HUDEP-2 (cell line): ENCODE measurements at regions not wholly inside any gene's neighbourhood (a gene's known extent, or its start where the extent isn't known, plus 50 kb on each side); places are given as distances from the start of the nearest gene placed in this dataset.

Experiments
- DNase-seq, 76 experiments: peaks; one replicate each; lab custom pipeline; 2025; ENCODE audit not compliant: unreplicated experiment in 76 of 76; lab: John Stamatoyannopoulos, UW

GRCh38 chr2:47315475-47315874, 53.6 kb upstream of the EPCAM start:
- no peak for DNase-seq

DNA sequence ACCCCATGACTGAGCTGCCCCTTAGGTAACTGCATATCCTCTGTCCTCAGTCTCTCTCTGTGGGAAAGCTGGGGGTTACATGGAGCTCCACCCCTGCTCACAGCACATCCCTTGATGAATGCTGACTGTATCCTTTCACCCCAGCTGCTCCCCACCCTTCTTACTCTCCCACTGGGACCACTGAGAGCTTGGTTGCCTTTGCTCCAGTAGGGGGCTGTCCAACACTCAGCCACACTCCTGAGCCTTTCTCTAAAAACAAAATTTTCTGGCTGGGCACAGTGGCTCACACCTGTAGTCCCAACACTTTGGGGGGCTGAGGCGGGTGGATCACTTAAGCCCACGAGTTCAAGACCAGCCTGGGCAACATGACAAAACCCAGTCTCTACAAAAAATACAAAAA, 55.4 kb upstream of the EPCAM start:
- no peak for DNase-seq

- DNase-seq = no peak
These were observed 55.9 kb upstream of the EPCAM start for GRCh38 chr2:47313141-47313691.

DNA sequence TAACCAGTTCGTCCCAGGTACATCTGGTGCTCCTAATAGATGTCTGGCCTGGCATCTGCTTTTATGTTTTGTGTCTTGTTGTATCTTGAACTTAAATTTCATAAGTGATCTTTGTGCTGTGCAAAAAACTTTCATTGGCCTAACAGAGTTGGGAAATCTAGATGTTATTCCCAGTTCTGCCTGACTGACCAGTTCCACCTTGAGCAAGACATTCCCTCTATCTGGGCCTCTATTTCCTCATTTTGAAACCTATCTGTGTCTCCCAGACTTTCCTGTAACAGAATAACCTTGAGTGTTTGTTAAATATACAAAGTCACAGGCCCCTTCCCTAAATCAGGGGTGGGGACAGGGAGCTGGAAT, 56.6 kb upstream of the EPCAM start:
- no peak for DNase-seq

GRCh38 chr2:47311764-47312490, 57.2 kb upstream of the EPCAM start:
- DNase-seq = peak in 6 of 76 experiments; percentile 6 to 41 (median 12)

DNA sequence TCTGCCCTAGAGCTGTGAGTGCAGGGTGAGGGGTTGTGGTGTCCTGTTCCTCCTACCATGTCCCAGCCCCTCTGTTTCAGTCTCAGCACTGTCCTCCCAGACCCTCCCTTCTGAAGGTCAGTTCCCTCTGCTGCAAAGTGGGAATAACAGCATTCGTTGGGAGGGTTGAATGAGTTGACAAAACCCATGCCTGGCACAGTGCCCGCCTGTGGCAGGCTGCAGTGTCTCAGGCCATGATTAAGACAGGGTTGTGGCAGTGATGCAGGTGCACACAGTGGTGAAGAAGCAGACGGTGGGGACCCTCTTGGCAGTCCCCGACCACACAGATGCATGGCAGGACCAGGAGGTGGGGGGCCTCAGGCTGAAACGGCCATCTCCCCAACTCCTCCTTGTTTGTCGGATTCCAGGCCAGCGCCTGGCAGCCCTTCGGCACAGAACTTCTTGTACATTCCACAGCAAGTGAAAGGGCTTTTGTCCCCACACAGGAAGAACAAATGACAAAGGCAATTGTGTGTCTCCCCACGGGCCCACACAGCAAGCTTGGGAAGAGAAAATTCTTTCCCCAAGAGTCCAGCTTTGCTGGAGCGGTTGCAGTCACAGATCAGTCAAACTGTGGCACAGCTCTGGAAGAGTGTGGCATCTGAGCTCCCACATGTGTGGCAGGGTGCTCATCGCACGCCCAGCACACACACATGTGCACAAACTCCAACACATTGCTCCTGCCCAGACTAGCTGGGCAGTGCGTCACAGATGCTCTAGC, 58.1 kb upstream of the EPCAM start:
- peak in 56 of 76 experiments; percentile 6 to 67 (median 46) for DNase-seq

DNA sequence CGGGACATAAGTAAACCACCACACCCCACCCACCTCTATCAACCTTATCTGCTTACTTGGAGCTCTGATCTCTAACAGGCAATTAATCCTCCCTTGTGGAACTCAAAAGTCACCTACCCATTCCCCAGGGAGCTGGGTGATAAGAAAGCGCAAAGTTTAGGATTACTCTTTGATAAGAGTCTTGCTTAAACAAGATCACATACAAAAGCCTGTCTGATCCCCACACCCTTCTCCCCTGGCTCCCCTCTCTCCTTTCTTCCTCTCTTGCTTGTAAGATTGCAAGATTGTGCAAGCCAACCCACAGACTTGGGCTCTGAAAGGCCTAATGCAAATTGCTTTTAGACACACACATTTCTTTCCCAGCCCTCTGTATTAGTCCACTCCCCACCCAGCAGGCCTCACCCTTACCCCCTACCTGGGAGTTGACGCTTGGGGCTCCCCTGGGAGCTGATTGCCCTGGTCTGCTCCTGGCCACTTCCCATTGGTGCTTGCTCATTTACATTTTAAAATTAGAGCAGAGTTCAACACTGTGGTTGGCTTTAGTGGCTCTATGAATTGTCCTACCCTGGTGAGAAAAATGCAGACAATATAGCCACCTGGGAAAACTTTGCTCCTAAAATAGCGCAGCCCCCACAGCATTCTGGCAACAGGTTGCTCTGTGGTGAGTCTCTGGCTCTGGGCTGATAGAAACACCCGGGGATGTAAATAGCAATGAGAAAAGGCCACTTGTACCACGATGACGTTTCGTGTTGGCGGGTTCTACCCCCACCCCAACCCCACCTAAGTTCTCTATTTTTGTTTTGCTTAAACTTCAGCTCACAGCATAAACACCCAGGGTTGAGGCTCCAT, 58.9 kb upstream of the EPCAM start:
- DNase-seq = peak in 37 of 76 experiments; percentile 3 to 76 (median 35)

DNA sequence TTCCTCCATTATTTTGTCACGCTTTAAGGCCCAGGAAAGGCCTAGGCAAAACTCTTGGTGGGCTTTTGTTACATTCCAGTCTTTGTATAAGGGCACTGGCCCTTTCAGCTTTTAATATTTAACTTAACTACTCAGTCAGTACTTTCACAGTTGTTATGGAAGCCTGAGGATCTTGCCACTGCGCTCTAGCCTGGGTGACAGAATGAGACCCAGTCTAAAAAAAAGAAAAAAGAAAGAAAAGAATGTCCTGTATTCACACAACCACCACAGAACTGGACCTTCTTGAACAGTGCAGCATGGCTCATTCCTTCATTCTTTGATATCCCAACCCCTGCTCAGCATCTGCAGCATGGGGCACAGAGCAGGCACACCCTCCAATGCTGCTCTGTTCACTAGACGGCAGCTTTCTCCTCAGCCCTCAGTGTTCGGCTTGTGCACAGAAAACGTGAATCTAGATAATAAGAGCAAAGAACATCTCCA, 59.6 kb upstream of the EPCAM start:
- DNase-seq = peak in 35 of 76 experiments; percentile 9 to 69 (median 32)

- no peak for DNase-seq
These were observed 62.0 kb upstream of the EPCAM start for GRCh38 chr2:47307066-47307465.

GRCh38 chr2:47304654-47305053, 64.5 kb upstream of the EPCAM start:
- DNase-seq = no peak

DNA sequence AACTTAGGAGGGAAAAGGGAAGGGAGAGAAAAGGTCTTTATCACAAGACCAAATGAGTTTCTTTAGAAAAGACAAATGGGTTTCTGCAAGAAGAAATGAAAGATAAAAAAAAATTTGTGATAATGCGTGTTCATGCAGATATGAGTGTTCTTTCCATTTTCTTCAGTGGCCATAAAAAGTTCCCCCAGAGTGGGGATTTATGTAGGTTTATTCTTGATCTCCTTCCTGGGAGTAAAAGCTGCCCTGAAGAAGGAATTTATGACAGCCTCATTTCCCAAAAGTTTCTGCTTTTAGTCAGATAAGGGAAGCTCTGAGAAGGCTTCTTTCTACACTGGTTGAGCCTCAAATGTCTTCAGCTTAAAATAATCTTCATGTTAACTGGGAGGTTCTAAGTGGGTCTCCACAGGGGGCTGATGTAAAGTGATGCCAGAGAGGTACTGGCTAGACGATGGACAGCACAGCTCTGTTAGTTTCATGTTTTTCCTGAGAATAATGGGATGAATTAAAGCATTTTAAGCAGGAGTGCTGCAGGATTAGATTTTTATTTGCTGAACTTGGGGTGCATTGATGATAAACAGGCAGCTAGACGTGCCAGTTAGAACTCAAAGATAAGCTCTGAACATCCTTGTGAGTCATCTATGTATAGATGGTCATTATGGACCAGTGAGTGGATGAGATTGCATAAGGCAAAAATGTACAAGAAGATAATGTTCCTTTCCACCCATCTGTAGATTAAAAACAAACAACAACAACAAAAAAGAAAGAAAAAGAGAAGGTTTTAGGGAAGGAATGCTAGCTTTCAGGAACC, 65.6 kb upstream of the EPCAM start:
- DNase-seq = peak in 13 of 76 experiments; percentile 12 to 45 (median 25)

DNA sequence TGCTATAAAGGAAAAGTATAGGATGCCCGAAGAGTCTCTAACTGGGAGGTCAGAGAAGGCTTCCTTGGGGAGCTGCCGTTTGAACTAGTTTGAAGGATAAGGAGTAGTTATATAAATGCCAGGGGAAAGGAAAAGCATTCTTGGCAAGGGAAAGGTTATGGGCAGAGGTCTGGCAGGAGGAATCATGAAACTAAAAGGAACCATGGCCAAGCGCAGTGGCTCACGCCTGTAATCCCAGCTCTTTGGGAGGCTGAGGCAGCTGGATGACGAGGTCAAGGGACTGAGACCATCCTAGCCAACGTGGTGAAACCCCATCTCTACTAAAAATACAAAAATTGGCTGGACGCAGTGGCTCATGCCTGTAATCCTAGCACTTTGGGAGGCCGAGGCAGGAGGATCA, 66.8 kb upstream of the EPCAM start:
- no peak for DNase-seq

- no peak for DNase-seq
These were observed 67.4 kb upstream of the EPCAM start for GRCh38 chr2:47301731-47302130.

DNA sequence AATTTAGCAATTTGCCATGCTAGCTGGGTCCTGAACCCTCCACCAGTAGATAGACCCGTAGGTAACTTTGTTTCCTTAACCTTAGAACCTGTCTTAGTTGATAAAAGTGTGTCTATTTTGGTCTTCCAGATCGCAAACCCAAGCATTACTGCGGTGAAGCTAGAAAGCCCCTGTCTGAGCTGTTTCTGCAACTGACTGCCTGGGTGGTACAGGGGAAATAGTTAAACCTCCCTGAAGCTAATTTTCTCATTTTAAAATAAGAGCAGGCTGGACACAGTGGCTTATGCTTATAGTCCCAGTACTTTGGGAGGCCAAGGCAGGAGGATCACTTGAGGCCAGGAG, 67.9 kb upstream of the EPCAM start:
- no peak for DNase-seq

DNA sequence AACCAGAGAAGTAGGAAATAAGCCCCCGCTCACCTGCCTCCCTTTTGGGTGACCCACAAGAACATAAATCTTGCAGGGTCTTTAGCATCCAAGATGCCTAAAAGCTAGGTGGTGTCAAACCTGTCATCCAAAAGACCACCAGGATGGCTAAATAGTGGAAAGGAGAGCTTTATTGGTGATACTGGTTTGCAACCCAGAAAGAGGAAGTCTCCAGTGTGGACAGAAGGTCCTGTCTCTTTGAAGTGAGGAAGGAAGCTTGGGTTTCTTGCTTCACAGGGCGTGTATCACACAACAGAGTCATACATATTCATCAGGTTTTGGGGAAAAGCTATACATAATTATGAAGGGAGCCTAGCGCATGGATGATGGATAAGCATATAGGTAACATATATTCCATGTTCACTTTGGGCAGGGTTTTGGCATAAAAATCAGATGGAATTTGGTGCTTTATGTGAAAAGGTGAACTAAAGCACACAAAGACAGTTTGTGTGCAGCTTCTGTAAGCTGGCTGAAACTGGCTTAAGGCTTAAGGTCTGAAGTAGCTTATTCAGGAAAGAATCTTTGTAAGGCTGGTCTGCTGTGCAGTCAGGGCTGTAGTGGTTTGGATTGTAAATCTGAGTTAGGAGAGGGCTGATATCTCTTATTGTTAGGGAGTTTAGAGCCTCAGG, 68.4 kb upstream of the EPCAM start:
- peak in 1 of 76 experiments; percentile 15 for DNase-seq

DNA sequence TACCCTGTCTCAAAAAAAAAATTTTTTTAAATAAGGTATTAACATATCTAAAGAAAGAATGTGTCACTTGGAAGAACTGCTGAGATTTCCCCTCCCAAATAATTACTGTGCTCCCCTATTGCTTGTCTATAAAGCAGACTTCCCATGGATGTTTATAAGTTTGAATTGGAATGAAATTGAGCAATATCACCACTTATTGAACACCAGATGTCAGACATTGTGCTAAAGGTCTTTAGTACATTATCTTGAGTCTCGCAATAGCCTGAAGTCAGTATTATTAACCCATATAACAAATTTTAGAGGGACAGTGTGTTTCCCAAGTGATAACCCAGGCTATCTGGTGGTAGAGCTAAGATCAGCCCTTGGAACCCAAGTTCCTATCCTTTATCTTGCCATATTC, 69.0 kb upstream of the EPCAM start:
- DNase-seq = no peak

GRCh38 chr2:47299555-47299954, 69.6 kb upstream of the EPCAM start:
- peak in 8 of 76 experiments; percentile 7 to 20 (median 12) for DNase-seq

DNA sequence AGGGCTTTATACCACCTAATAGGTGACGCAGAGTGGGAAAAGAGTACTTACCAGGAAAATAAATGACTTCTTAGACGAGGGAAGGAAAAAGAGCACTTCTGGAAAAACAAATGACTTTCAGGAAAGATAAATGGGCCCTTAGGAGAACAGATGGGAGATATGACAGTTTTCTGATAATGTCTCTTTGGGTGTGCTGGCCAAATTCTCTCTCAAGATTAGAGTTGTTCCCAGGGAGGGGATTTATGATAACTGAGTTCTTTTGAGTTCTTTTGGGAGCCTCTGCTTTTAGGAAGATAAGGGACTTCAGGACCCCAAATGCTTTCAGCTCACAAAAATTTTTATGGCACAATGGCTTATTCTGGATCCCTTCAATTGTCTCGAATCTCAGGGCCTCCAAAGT, 70.3 kb upstream of the EPCAM start:
- no peak for DNase-seq

DNA sequence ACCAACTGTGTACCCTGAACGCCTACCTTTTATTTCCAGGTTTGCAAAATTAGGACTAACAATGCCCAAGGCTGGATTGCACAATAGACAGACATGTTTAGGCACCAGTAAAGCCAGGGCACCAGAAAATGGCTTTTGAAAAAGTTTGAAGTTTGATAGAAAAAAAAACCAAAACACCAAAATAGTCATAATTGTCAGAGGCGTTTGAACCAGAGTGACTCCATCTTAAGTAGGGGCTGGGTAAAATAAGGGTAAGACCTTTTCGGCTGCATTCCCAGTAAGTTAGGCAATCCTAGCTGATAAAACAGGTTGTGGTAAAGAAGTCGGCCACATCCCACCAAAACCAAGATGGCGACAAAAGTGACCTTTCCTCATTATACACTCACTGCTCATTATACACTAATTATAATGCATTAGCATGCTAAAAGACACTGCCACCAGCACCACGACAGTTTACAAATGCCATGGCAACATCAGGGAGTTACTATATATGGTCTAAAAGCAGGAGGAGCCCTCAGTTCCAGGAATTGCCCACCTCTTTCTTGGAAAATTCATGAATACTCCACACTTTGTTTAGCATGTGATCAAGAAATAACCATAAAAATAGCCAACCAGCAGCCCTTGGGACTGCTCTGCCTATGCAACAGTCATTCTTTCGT, 71.2 kb upstream of the EPCAM start:
- DNase-seq = peak in 18 of 76 experiments; percentile 1 to 76 (median 24)
